Panc1 (cell line): ENCODE measurements at regions not wholly inside any gene's neighbourhood (a gene's known extent, or its start where the extent isn't known, plus 50 kb on each side); places are given as distances from the start of the nearest gene placed in this dataset.

Experiments used
- ATAC-seq: fragments of 200-7000 bp; cut with Tn5 transposase; 2 replicates; pipeline ENCODE4 v1.9.1; 2020; ENCODE audit warnings: mild to moderate bottlenecking, moderate library complexity
- BruUV-seq: library from RNA; stranded (reverse); fragments of 400-500 nt; replicated peaks from 2 replicates; lab custom pipeline; 2021; lab: Mats Ljungman, UMichigan
- CTCF ChIA-PET: fragments of 300-600 bp; sonication (Branson Sonifier 250); formaldehyde crosslinking; loops from one replicate; lab custom pipeline; 2022; ENCODE audit warnings: antibody characterized with exemption; lab: Charles Lee
- POLR2A ChIA-PET: fragments of 300-600 bp; sonication (Branson Sonifier 250); formaldehyde crosslinking; loops from one replicate; lab custom pipeline; 2022; ENCODE audit warnings: antibody characterized with exemption; lab: Charles Lee
- DNase-seq: peaks from one replicate; pipeline ENCODE4 v3.0.0-alpha.2; 2010; ENCODE audit warnings: low read depth, low spot score
- H3K27ac ChIP-seq: 2 replicates; pipeline ENCODE4 v1.5.1; 2011; ENCODE audit warnings: mild to moderate bottlenecking, low read length, inconsistent platforms
- H3K27me3 ChIP-seq: fragments of 200-500 bp; sonication (Bioruptor generic); 2 replicates; pipeline ENCODE4 v1.6.0; 2014; ENCODE audit warnings: low read length, inconsistent platforms; ENCODE audit not compliant: control insufficient read depth, insufficient read depth
- H3K36me3 ChIP-seq: fragments of 200-500 bp; sonication (Bioruptor generic); 2 replicates; pipeline ENCODE4 v1.5.1; 2014; ENCODE audit warnings: inconsistent platforms, mild to moderate bottlenecking, low read length, moderate library complexity; ENCODE audit not compliant: control insufficient read depth, insufficient read depth
- H3K4me1 ChIP-seq: 2 replicates; pipeline ENCODE4 v1.5.1; 2011; ENCODE audit warnings: inconsistent platforms, mild to moderate bottlenecking, low read length, moderate library complexity; ENCODE audit not compliant: control insufficient read depth, insufficient read depth
- H3K4me3 ChIP-seq, 2 experiments: 2 replicates each; pipeline ENCODE4 v1.5.1; 2011 to 2012; ENCODE audit warnings: low read depth in 2 of 2, low read length in 2 of 2, mild to moderate bottlenecking in 2 of 2, inconsistent platforms in 1 of 2, moderate library complexity in 1 of 2
- H3K9me3 ChIP-seq: fragments of 200-500 bp; sonication (Bioruptor generic); 2 replicates; pipeline ENCODE4 v1.5.1; 2014; ENCODE audit warnings: low read depth, mild to moderate bottlenecking, inconsistent platforms, low read length, moderate library complexity; ENCODE audit not compliant: control insufficient read depth, insufficient read depth
- POLR2AphosphoS5 ChIP-seq: IDR thresholded peaks from 2 replicates; pipeline ENCODE4 v1.6.1; 2012; ENCODE audit warnings: mild to moderate bottlenecking, low read depth, low read length, moderate library complexity
- SIN3A ChIP-seq: IDR thresholded peaks from 2 replicates; pipeline ENCODE4 v1.6.1; 2012; ENCODE audit warnings: low read depth, mild to moderate bottlenecking, low read length, moderate library complexity, borderline replicate concordance; ENCODE audit not compliant: insufficient read depth
- TCF7L2 ChIP-seq: IDR thresholded peaks from 2 replicates; pipeline ENCODE4 v1.6.1; 2011; ENCODE audit warnings: mild to moderate bottlenecking, low read depth, low read length, inconsistent platforms
- in situ Hi-C: cut with HindIII; loops from 2 replicates; pipeline ENCODE4 v1.10.0; 2016; ENCODE audit warnings: low sequenced_read_pairs, low pct_unique_long_range_greater_than_20kb
- intact Hi-C: fragments of 100-400 bp; cut with micrococcal nuclease; formaldehyde crosslinking; loops from one replicate; pipeline ENCODE4 v1.10.0; 2022; ENCODE audit not compliant: unreplicated experiment
- TF ChIP-seq, protein P1 (sequence below), 2 experiments: IDR thresholded peaks; 2 replicates each; pipeline ENCODE4 v1.6.1; 2011 to 2012; ENCODE audit warnings: low read depth in 2 of 2, control low read depth in 1 of 2, low read length in 1 of 2, mild to moderate bottlenecking in 1 of 2, moderate library complexity in 1 of 2; ENCODE audit not compliant: insufficient read depth in 1 of 2
- TF ChIP-seq, protein P2 (sequence below): fragments of 450-650 bp; IDR thresholded peaks from 2 replicates; pipeline ENCODE4 v1.5.1; 2017; ENCODE audit warnings: mild to moderate bottlenecking

DNA sequence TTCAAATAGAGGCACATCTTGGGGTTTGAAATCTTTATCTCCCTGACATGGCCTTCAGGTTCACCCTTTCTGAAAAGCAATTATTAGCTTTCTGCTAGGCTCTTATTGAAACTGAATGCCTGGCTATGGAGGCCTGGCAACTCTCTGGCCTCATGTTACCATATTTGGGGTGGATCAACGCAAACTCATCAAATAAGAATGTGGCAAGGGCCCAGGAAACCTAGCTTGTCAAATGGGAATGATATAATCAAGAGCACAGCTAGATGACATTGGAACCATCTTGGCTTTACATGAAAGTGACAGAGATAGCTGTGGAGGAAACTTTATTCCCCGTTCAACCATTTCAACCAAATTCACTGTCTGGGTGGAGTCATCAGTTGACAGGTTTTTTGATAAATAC lies 202.8 kb upstream of the SMIM30 start:
- no peak for DNase-seq
- H3K36me3 ChIP-seq: no peaks in the 10 kb centered on the region; the same call in 1 of the 2 replicates
- POLR2A ChIA-PET: no interaction called here
- BruUV-seq: no TSS peak
- no peak overlapping the region for H3K27ac ChIP-seq
- no peaks in the 10 kb centered on the region for H3K27me3 ChIP-seq
- in situ Hi-C loops: no loop called here
- intact Hi-C loops: no loop called here
- CTCF ChIA-PET: no interaction called here
- H3K9me3 ChIP-seq: no peaks in the 10 kb centered on the region
- no peaks in the 10 kb centered on the region for H3K4me1 ChIP-seq
- TF ChIP-seq POLR2AphosphoS5: no peak
- TF ChIP-seq SIN3A: no peak
- TF ChIP-seq, protein P1, sequence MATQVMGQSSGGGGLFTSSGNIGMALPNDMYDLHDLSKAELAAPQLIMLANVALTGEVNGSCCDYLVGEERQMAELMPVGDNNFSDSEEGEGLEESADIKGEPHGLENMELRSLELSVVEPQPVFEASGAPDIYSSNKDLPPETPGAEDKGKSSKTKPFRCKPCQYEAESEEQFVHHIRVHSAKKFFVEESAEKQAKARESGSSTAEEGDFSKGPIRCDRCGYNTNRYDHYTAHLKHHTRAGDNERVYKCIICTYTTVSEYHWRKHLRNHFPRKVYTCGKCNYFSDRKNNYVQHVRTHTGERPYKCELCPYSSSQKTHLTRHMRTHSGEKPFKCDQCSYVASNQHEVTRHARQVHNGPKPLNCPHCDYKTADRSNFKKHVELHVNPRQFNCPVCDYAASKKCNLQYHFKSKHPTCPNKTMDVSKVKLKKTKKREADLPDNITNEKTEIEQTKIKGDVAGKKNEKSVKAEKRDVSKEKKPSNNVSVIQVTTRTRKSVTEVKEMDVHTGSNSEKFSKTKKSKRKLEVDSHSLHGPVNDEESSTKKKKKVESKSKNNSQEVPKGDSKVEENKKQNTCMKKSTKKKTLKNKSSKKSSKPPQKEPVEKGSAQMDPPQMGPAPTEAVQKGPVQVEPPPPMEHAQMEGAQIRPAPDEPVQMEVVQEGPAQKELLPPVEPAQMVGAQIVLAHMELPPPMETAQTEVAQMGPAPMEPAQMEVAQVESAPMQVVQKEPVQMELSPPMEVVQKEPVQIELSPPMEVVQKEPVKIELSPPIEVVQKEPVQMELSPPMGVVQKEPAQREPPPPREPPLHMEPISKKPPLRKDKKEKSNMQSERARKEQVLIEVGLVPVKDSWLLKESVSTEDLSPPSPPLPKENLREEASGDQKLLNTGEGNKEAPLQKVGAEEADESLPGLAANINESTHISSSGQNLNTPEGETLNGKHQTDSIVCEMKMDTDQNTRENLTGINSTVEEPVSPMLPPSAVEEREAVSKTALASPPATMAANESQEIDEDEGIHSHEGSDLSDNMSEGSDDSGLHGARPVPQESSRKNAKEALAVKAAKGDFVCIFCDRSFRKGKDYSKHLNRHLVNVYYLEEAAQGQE (IDR thresholded peaks at IDR 0.05; ENCODE audit: insufficient read depth in 1 of 2, low read depth in 2 of 2, low read length in 1 of 2): no peak
- TF ChIP-seq, protein P2, sequence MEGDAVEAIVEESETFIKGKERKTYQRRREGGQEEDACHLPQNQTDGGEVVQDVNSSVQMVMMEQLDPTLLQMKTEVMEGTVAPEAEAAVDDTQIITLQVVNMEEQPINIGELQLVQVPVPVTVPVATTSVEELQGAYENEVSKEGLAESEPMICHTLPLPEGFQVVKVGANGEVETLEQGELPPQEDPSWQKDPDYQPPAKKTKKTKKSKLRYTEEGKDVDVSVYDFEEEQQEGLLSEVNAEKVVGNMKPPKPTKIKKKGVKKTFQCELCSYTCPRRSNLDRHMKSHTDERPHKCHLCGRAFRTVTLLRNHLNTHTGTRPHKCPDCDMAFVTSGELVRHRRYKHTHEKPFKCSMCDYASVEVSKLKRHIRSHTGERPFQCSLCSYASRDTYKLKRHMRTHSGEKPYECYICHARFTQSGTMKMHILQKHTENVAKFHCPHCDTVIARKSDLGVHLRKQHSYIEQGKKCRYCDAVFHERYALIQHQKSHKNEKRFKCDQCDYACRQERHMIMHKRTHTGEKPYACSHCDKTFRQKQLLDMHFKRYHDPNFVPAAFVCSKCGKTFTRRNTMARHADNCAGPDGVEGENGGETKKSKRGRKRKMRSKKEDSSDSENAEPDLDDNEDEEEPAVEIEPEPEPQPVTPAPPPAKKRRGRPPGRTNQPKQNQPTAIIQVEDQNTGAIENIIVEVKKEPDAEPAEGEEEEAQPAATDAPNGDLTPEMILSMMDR: no peak
- no peak overlapping the region for H3K4me3 ChIP-seq
- ATAC-seq: no peak

- POLR2A ChIA-PET: no interaction called here
- Histone ChIP-seq H3K9me3 (no peaks in the 10 kb centered on the region), H3K27ac (no peak overlapping the region), H3K4me3 (no peak overlapping the region), H3K27me3 (no peaks in the 10 kb centered on the region), H3K4me1 (no peaks in the 10 kb centered on the region), H3K36me3 (no peaks in the 10 kb centered on the region; the same call in 1 of the 2 replicates)
- ATAC-seq: no peak
- CTCF ChIA-PET: no interaction called here
- in situ Hi-C loops (no loop called here), intact Hi-C loops (no loop called here)
- BruUV-seq: no TSS peak
- no peak for DNase-seq
- TF ChIP-seq, protein P2: no peak
- TF ChIP-seq TCF7L2: no peak
- TF ChIP-seq POLR2AphosphoS5: no peak
- no peak for TF ChIP-seq SIN3A
- TF ChIP-seq, protein P1 (IDR thresholded peaks at IDR 0.05; ENCODE audit: insufficient read depth in 1 of 2, low read depth in 2 of 2, low read length in 1 of 2): no peak
These were observed 202.1 kb upstream of the SMIM30 start for GRCh38 chr7:113320419-113320818.
